GM21360 (cell line): ENCODE measurements at regions not wholly inside any gene's neighbourhood (a gene's known extent, or its start where the extent isn't known, plus 50 kb on each side); places are given as distances from the start of the nearest gene placed in this dataset.
"Not testable (repeated sequence)": the region's sequence is repeated elsewhere in the genome, so short reads cannot be mapped to it uniquely, and the experiment has no call there.

Source experiments
- ATAC-seq: cut with Tn5 transposase; IDR thresholded peaks from one replicate; pipeline ENCODE4 v1.9.1; 2021; ENCODE audit warnings: mild to moderate bottlenecking, moderate library complexity; ENCODE audit not compliant: unreplicated experiment

- ATAC-seq, result no peak
Measured at GRCh38 chrX:78603908-78604307, 55.2 kb downstream of the RTL3 start.

DNA sequence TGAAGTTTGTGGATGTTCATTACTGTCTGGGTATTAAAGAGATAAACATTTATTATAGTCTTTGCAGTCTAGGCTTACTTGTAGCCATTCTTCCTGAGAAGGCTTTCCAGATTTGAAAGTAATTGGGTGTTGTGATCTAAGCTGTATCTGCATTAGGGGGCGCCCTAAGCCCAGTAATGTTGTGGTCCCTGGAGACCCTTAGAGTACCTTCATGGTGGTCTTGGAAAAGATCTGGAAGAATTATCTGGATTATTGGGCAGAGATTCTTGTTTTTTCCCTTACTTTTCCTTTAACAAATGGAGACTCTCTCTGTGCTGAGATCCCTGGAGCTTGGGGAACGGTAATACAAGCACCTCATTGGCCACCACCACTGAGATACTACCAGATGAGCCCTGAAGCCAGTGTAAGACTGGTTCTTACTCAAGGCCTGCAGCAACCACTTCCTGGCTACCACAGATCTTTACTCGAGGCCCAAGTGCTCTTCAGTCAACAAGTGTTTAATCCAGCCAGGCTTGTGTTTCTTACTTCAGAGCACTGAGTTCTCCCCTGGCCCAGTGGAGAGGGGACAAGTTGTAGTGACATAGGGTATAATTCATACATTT, 63.1 kb downstream of the RTL3 start:
- no peak for ATAC-seq

DNA sequence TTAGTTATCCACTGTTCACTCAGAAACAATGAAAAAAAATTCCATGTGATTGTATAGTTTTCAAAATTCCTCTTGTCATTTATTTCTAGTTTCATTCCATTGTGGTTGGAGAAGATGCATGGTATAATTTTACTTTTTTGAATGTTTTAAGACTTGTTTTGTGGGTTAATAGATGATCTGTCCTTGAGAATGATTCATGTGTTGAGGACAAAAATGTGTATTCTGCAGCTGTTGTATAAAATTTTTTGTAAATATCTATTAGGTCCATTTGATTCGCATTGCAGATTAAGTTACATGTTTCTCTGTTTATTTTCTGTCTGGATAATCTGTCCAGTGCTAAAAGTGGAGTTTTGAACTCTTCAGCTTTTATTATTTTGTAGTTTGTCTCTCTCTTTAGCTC, 65.4 kb downstream of the RTL3 start:
- ATAC-seq, result no peak

DNA sequence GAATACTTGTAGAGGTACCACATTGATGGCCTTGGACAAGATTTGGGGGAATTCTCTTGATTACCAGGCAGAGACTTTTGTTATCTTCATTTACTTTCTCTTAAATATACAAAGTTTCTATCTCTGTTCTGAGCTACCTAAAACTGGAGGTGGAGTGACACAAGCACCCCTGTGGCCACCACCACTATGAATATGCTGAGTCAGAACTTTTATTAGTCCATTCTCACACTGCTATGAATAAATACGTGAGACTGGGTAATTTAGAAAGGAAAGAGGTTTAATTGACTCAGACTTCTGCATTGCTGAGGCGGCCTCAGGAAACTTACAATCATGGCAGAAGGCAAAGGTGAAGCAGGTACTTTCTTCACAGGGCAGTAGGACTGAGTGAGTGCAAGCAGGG, 67.1 kb downstream of the RTL3 start:
- ATAC-seq, result no peak

DNA sequence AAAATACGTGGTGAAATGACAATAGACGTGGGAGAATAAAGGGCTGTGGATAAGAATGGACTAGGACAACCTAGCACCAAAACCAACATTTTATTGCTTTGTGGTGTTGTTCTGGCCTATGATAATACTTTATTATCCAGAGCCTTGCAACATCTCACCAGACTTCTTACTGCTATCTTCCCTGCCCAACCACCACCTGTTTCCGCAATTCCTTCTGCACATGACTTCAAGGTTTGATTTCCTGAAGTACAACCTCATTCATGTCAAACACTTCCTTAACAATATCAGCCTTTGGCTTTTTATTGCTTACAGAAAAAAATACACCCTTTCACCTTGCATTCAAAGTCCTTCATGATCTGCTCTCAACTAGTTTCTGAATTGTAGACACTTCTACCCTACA, 84.8 kb downstream of the RTL3 start:
- no peak for ATAC-seq

DNA sequence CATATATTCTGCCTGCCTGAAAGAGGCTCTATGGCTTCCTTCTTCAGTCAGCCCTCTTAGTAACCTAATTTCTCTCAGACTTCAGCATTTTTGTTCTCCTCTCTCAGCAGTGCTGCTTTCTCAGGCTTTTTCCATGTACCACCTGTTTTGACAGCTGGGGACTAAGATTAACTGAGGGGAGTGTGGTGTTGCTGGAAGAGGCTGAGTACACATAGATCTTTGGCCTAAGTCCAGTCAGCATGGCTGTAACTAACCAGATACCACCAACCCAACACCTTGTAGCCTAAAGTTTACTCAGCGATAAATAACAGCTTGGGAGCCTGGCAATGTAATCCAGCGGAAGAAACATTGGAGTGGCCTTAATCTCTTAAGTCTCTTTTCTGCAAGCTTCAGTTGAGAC, 85.5 kb downstream of the RTL3 start:
- no peak for ATAC-seq

DNA sequence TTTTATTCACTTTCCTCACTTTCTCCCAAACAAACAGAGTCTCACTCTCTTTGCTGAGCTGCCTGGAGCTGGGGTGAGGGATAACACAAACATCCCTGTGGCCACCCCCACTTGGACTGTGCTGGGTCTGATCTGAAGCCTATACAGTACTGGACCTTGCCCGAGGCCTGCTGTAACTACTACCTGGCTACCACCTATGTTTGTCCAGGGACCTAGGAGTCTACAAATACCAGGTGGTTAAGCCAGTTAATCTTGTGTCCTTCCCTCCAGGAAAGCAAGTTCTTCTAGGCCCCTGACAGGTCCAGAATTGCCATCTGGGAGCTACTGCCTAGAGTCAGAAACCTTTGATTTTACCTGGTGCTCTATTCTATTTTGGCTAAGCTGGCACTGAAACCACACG, 87.3 kb downstream of the RTL3 start:
- no peak for ATAC-seq

DNA sequence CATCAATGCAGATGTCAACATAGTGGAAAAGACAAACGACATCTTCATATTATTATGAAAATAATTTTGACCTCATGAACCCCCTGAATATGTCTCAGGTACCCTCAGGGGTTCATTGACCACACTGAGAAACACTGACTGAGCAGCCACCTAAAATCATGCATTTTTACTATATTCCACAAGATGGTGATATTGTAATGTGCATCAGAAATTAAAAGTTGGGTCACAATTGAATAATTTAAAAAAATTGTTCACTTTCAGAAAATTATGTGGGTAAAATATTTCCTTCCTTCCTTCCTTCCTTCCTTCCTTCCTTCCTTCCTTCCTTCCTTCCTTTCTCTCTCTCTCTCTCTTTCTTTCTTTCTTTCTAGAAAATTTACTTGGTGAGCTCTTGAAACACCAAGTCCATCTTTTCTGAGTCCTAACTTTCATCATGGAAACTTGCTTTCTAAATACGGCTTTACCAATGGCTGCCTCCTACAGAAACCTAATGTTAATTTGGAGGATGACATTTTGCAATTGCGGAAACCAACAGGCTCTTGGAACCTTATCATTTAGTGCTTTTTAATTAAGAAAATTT, 103.6 kb downstream of the RTL3 start:
- no peak for ATAC-seq

GRCh38 chrX:78552628-78553027, 106.5 kb downstream of the RTL3 start:
- ATAC-seq, result not testable (repeated sequence)

DNA sequence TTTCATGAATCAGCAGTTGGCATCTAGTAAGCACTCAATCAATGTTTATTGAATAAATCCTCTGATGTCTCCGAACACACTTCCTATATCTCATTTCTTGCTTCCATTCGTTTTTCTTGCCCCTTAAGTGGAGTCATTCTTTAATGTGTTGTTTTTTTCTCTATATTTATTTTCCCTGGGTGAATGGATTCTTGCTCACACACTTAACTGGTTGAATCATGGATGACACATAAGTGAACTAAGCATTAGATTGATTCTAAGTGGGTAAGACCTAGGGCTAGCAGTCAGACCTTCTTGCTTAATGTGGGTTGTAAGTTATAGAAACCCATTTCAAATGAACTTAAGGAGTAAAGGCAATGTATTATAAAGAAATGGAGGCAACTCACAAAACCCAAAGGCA, 111.1 kb downstream of the RTL3 start:
- no peak for ATAC-seq

- ATAC-seq, result no peak
Measured at GRCh38 chrX:78545233-78545632, 113.9 kb downstream of the RTL3 start.

DNA sequence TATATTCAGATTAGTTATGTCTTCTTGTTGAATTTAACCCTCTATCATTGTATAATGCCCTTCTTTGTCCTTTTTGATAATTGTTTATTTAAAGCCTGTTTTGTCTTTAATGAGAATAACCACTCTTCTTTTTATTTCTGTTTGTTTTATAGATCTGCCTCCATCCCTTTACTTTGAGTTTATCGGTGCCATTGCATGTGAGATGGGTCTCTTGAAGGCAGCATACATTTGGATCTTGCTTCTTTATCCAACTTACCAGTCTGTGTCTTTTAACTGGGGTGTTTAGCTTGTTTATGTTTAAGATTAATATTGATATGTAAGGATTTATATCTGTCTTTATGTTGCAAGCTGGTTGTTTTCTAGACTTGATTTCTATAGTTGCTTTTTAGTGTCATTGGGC, 115.8 kb downstream of the RTL3 start:
- no peak for ATAC-seq

DNA sequence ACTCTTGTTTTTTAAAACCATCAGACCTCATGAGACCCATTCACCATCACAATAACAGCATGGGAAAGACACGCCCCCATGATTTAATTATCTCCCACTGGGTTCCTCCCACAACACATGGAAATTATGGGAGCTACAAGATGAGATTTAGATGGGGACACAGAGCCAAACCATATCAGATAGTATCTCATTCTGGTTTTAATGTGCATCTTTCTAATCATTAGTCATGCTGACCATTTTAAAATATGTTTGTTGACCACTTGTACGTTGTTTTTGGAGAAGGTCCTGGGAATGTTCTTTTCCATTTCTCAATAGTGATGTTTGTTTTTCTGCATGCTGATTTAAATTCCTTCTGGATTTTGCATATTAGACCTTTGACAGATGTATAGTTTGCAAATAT, 119.0 kb downstream of the RTL3 start:
- no peak for ATAC-seq

DNA sequence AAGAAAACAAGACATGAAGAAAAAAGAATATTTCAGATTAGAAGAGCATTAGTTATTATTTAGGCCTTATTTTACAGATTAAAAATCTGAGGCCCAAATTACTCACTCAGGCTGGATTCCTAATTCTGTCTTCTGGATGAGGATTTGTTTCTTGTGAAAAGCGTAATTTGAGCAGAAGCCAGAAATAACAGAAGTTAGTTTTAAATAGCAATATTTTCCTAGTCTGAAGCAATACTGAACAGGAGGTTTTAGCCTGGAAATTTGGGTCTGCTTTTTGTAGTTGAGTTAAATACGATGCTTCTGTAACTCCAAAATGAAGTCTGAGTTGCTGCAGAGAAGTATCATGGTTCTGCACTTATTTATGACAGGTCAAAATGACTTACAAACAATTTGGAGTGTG, 124.9 kb downstream of the RTL3 start:
- ATAC-seq, result no peak

- ATAC-seq, result no peak
Measured at GRCh38 chrX:78532363-78532762, 126.8 kb downstream of the RTL3 start.

DNA sequence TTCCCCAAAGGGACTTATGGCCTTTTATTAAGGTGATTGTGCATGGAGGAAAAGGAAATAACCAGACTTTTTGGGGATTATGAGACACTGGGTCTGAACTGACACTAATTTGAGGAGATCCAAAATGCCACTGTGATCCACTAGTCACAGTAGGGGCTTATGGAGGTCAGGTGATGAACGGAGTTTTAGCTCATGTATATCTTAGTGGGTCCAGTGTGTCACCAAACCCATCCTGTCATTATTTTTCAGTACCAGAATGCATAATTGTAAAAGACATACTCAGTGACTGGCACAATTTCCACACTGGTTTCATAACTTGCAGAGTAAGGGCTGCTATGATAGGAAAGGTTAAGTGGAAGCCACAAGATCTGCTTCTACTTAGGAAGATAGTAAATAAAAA, 131.3 kb downstream of the RTL3 start:
- ATAC-seq, result no peak

DNA sequence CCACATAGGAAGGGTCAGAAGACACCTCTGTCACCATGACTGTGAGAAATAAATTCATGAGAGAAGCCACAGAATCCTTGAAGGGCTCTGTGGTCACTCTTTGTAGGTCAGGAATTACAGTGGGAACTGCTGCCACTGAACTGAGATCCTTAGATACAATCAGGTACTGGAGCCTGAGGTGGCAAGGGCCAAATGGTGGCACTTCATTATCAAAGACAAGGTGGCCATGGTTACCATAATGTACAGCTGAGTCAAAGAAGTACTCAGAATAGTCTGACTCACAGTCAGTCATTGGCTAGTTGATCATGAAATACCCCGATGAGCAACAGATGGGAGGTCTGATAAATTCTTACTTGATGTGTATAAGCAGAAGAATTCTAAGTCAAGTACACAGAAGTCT, 131.9 kb downstream of the RTL3 start:
- no peak for ATAC-seq

DNA sequence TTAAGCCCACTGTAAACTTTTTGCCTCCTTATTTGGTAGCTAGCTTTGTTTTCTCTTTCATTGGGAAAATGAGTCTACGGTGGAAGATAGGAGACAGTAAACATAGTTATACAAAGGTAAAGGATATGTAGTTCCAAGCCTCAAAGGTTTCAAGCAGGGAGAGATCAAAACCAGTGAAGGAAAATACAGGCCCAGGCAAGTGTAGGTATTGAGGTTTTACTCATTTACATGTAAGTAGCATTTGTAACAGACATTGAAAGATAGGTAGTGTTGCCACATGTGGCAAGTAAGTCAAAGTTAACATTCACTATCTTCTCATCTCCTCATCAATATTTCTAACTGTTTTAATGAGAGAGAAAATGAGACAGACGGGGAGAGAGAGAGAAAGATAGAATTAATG, 136.5 kb downstream of the RTL3 start:
- no peak for ATAC-seq

DNA sequence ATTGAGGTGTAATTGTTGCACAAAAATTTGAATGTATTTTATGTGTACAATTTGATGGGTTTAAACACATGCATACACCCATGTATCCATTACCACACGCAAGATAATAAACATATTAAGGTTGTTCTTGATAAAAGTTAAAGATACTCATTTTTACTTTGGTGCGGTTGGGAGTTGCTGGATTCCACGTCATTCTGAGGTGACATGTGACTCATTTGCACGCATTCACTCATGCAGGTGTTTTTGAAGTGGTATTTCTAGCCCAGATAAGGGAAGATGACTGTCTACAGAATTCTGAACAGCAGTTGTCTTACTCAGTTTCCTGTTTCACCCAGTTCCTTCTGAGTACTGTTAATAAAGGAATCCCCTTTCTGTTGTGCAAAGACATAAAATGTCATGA, 142.0 kb downstream of the RTL3 start:
- ATAC-seq, result peak; percentile 70

DNA sequence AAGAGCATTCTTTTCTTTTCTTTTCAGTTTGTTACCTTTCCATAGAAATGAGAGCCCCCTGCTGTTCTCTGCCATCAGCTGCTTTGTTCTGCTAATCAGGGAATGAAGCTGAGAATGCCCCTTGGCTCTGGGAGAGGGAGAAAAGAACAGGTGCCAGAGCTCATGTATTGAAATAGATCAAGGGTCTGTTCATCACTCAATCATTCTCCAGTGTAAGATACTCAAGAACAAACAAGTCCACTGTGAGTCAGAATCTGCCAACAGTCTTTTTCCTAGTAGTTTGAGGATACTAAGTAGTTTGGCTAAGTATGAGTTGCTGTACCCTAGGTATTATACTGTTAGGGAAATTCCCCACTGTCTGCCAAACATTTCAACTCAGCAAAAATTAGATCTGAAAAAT, 144.3 kb downstream of the RTL3 start:
- ATAC-seq, result no peak

DNA sequence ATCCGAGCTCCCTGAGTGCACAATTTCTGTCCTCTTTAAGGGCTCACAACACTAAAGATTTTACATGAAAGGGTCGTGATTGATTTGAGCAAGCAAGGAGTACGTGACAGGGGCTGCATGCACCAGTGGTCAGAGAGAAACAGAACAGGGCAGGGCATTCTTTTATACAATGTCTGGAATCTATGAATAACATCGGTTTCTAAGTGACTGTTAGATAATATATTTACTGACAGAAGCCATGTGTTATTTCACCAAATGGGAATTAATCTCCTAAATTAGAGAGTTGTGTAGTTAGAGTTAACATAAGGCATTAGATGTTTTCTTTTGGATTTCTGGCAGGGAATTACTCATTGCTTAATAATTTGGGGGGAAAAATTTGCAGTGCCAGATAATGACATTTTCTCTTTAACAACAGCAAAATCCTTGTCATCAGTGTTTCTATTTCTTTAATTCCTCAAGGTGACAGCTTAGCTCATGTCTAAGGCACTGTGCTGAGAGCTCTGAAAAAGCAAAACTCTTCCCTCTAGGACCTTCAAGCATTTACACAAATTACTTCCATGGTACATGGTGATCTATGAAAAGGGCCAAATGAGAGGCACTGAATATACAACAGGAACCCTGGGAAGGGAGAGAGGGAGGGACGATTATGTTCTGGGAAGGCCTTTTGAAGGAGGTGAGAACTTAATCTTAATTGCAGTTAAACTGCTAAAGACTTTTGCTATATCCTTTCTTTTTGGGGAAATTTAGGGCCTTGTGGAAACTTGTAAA, 145.0 kb downstream of the RTL3 start:
- ATAC-seq, result no peak

- no peak for ATAC-seq
Measured at GRCh38 chrX:78506248-78506647, 152.9 kb downstream of the RTL3 start.

- ATAC-seq, result no peak
Measured at GRCh38 chrX:78496483-78496882, 162.6 kb downstream of the RTL3 start.
